NCI-H2171 treated with DMSO at 0.1 percent for 48 hours (cell line): ENCODE measurements at regions not wholly inside any gene's neighbourhood (a gene's known extent, or its start where the extent isn't known, plus 50 kb on each side); places are given as distances from the start of the nearest gene placed in this dataset.

ENCODE experiments used
- DNase-seq: peaks from one replicate; lab custom pipeline; 2025; lab: John Stamatoyannopoulos, UW

DNA sequence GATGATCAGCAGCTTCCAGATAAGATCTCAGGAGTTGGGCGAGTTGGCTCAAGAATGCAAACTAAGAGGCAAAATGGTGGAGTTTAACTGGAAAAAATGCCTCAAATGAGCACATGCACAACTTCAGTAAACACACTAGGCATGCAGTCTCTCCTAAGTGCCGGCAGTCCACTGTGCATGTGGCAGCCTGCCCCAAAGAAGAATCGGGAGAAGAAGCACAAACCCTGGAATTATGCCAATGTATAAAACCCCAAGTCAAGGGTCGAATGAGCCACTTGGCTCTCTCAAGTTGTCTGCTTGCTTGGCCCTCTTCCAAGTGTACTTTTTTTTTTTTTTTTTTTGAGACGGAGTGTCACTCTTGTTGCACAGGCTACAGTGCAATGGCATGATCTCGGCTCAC, 53.3 kb upstream of the SLITRK1 start:
- DNase-seq, result peak; percentile 10
